Mucosa of stomach (tissue), 1 donor: ENCODE measurements at regions not wholly inside any gene's neighbourhood (a gene's known extent, or its start where the extent isn't known, plus 50 kb on each side); places are given as distances from the start of the nearest gene placed in this dataset.

ENCODE experiments used
- H3K27me3 ChIP-seq: one replicate; pipeline ENCODE4 v1.7.0; 2013; ENCODE audit warnings: mild to moderate bottlenecking, low read length; ENCODE audit not compliant: control insufficient read depth, insufficient read depth
- H3K36me3 ChIP-seq: one replicate; pipeline ENCODE4 v1.7.0; 2013; ENCODE audit warnings: low read length; ENCODE audit not compliant: control insufficient read depth, insufficient read depth
- H3K4me1 ChIP-seq: one replicate; pipeline ENCODE4 v1.7.0; 2013; ENCODE audit warnings: mild to moderate bottlenecking, low read length; ENCODE audit not compliant: control insufficient read depth, insufficient read depth
- H3K4me3 ChIP-seq: one replicate; pipeline ENCODE4 v1.7.0; 2013; ENCODE audit warnings: low read length
- H3K9ac ChIP-seq: one replicate; pipeline ENCODE4 v1.7.0; 2013; ENCODE audit warnings: mild to moderate bottlenecking, low read length, moderate library complexity
- H3K9me3 ChIP-seq: one replicate; pipeline ENCODE4 v1.7.0; 2013; ENCODE audit warnings: mild to moderate bottlenecking, low read length, moderate library complexity; ENCODE audit not compliant: control insufficient read depth
- donor health status: Pancreatic carcinoma.

DNA sequence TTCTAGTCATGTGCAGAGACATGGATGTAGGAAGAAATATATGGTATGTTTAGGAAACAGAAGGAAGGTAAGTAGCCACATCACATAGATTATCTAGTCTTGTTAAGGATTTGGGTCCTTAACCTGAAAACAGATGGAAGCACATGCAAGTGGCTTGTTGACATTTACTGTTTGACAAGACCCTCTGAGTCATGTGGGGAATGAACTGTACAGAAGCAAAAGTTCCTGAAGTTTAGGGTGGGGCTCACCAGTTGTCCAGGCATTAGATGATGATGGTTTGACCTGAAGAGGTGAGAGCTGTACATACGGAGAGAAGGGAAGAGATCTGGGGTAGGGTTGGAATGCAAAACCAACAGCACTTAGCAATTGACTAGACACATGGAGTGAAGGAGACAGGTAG lies 281.1 kb upstream of the GRIP1 start:
- no peaks in the 10 kb centered on the region for H3K36me3 ChIP-seq
- H3K4me3 ChIP-seq = no peak overlapping the region
- H3K27me3 ChIP-seq = no peaks in the 10 kb centered on the region
- H3K9ac ChIP-seq = no peak overlapping the region
- no peaks in the 10 kb centered on the region for H3K4me1 ChIP-seq
- no peaks in the 10 kb centered on the region for H3K9me3 ChIP-seq

DNA sequence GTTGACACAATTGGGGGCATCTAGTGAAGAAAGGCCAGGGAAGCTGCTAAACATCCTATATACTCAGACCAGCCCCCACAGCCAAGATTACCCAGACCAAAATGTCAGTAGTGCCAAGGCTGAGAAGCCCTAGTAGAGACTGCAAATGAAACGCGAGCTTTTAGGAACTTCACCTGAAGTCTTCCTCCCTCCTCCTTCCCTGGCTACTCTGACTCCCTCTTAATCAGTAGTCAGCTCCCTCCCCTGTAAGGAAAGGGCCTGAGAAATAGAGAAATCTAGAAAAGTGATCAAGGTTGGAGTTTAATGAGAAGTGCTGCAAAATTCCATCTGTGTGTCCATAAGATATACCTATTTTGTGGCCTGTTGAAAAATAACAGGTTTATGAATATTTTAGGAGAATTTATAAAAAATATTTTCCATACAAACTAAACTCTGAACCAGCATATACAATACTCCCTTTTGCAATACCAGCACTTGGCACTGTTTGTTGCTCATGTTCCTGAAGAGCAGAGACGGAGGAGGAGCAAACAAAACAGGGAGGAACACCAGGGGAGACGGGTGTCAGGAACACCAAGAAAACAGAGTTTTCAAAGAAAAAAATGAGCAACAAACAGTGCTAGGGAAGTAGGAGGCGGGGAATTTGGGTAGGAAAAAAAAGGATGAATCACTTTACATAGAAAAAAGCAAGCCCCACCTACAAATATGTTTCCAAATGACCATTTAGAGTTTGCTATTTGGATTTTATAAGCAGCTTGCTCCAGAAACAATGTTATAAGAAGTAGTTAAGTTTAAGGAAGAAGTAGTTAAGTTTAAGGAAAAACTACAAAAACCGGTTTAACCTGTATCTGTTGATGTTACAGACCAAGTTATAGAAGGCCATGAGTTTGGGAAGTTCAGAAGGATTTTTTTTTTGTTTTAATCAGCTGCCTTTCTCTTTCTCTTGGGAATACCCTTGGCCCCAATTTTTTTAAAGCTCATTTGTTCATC lies 282.1 kb upstream of the GRIP1 start:
- no peaks in the 10 kb centered on the region for H3K27me3 ChIP-seq
- H3K4me1 ChIP-seq = no peaks in the 10 kb centered on the region
- H3K4me3 ChIP-seq = no peak overlapping the region
- H3K9ac ChIP-seq = no peak overlapping the region
- no peaks in the 10 kb centered on the region for H3K9me3 ChIP-seq
- H3K36me3 ChIP-seq = no peaks in the 10 kb centered on the region

DNA sequence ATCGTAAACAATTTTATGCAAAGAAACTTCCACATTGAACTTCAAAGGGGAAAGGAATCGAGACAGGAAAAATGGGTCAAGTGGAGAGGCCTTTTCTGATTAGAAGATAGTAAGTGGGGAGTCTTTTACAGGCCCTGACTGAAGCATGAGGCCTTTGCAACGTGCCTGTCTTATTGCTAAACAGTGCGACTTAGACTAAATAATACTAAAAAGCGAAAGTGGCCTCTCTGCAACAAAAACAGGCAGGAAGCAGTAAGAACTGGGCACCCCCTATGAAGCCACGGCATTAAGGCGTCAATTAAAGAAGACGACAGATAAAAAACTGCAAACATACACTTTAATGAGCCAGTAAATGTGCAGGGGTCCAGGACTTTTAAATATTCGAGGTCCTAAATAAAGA lies 283.4 kb upstream of the GRIP1 start:
- Histone ChIP-seq H3K36me3 (no peaks in the 10 kb centered on the region), H3K9ac (no peak overlapping the region), H3K27me3 (no peaks in the 10 kb centered on the region), H3K4me3 (no peak overlapping the region), H3K4me1 (no peaks in the 10 kb centered on the region), H3K9me3 (no peaks in the 10 kb centered on the region)

DNA sequence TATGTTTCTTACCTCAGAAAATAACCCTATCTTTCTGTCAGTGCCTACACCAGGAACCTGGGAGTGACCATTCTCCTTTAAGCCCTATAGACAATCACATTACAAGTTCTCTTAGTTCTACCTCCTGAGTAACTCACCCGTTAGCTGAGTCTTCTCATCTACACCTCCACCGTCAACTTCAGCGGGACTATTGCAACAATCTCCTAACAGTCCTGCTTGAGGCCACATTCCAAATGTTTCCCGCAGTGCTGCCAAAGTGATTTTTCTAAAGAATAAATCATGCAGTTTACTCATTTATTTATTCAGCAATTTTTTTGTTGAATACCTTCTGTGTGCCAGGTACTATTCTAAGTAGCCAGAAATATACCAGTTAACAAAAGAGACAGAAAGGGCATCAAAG lies 285.0 kb upstream of the GRIP1 start:
- no peak overlapping the region for H3K4me3 ChIP-seq
- no peak overlapping the region for H3K9ac ChIP-seq
- no peaks in the 10 kb centered on the region for H3K36me3 ChIP-seq
- no peaks in the 10 kb centered on the region for H3K4me1 ChIP-seq
- no peaks in the 10 kb centered on the region for H3K27me3 ChIP-seq
- H3K9me3 ChIP-seq = no peaks in the 10 kb centered on the region

DNA sequence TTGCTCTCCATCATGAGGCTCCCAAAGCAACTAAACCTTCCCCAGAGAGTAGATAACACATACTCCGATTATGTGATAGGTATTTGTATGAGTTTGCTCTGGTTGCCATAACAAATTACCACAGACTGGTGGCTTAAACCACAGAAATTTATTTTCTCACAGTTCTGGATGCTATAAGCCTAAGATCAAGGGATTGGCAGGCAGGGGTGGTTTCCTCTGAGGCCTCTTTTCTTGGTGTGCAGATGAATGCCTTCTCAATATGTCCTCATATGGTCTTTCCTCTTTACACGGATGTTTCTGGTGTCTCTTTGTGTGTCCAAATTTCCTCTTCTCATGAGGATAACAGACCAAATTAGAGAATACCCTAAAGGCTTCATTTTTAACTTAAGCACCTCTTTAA lies 285.8 kb upstream of the GRIP1 start:
- H3K9ac ChIP-seq = no peak overlapping the region
- no peaks in the 10 kb centered on the region for H3K27me3 ChIP-seq
- H3K36me3 ChIP-seq = no peaks in the 10 kb centered on the region
- no peaks in the 10 kb centered on the region for H3K4me1 ChIP-seq
- no peak overlapping the region for H3K4me3 ChIP-seq
- no peaks in the 10 kb centered on the region for H3K9me3 ChIP-seq

DNA sequence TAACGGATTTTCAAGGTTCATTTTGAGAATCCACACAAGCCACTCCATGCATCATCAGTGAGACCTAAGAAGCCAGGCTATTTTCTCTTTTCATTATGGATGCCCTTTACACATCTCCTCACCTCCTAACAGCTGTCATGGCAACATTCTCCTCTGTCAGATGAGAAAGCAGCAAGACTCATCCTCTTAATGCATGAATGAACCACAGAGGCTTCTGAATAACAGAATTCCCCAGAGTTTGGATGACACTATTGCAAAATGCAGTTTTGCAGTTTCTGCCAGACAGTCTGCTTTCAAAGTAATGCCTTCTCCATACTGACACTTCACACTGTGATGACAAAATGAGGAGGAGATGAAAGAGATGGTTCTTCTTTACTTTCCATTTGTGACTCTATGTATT lies 286.7 kb upstream of the GRIP1 start:
- no peaks in the 10 kb centered on the region for H3K9me3 ChIP-seq
- H3K36me3 ChIP-seq = no peaks in the 10 kb centered on the region
- no peaks in the 10 kb centered on the region for H3K27me3 ChIP-seq
- no peaks in the 10 kb centered on the region for H3K4me1 ChIP-seq
- H3K9ac ChIP-seq = no peak overlapping the region
- no peak overlapping the region for H3K4me3 ChIP-seq

DNA sequence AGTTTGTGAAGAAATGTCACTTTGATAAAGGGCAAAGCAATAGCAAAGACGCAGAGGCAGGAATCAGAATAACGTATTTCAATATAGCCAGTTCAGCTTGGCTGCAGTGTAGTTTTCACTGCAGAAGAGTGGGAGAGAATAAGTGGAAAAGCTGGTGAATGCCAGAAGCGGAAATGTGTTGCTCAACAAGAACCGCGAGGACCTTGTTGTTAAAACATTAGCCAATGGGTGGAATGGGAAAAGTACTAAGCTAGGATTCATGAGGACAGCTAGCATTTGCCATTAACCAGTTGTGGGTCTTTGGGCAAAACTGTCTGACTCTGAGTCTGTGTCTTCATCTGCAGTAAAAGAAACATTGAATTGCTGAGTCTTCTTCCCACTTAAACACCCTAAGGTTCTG lies 292.9 kb upstream of the GRIP1 start:
- Histone ChIP-seq H3K4me1 (no peaks in the 10 kb centered on the region), H3K4me3 (no peak overlapping the region), H3K9me3 (no peaks in the 10 kb centered on the region), H3K36me3 (no peaks in the 10 kb centered on the region), H3K9ac (no peak overlapping the region), H3K27me3 (no peaks in the 10 kb centered on the region)

DNA sequence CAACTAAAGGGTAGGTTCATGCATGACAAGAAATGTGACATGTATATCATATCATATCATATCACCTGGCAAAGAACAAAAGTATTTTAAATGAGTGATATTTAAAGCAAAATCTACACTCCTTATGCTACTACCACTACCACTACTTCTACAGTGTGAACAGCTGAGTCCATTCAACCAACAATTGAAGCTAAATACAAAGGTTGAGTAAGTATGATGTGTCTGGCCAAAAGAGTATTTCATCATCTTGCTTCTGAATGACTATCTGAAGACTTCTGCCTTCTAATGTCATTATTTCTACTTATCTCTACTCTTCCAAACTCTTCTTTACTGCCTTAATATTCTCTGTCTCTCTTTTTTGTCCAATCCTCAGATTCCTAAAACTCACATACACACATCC lies 292.6 kb upstream of the CAND1 start:
- no peaks in the 10 kb centered on the region for H3K9me3 ChIP-seq
- no peak overlapping the region for H3K4me3 ChIP-seq
- no peak overlapping the region for H3K9ac ChIP-seq
- H3K27me3 ChIP-seq = no peaks in the 10 kb centered on the region
- H3K4me1 ChIP-seq = no peaks in the 10 kb centered on the region
- H3K36me3 ChIP-seq = no peaks in the 10 kb centered on the region

DNA sequence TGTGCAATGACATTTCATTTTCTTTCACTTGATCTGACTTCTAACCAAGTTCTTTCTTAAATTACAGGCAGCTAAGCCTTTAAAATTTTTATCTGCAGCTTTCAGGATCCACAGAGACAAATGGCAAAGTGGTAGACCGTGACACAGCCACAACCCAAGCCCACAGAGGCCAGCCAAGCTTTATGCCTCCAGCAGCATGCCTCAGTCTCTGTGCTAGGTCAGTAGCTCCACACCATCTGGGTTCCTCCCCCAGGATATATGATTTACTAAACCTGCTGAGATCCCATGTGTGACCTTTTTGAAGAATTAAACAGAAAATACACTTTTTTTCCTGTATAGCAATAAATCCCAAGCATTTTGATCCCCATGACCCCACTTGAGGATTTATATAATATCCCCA lies 290.4 kb upstream of the CAND1 start:
- no peaks in the 10 kb centered on the region for H3K9me3 ChIP-seq
- no peak overlapping the region for H3K4me3 ChIP-seq
- H3K27me3 ChIP-seq = no peaks in the 10 kb centered on the region
- H3K4me1 ChIP-seq = no peaks in the 10 kb centered on the region
- no peak overlapping the region for H3K9ac ChIP-seq
- H3K36me3 ChIP-seq = no peaks in the 10 kb centered on the region

DNA sequence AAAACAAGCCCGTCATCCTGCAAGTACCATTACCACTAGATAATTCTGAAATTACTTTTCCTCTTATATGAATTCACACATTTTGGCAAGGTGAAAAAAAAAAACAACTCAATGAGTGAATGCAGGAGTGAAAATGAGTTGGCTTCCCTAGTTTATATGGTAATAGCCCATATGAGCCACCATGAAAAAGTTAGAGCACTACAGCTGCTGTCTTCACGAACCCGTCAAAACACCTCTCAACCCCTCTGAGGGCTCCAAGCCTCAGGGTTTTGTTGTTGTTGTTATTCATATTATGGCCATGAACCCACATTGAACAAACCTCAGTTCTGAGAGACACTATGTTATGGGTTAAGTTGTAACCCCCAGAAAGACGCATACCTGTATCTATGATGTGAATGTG lies 289.9 kb upstream of the CAND1 start:
- H3K4me1 ChIP-seq = no peaks in the 10 kb centered on the region
- no peaks in the 10 kb centered on the region for H3K27me3 ChIP-seq
- no peak overlapping the region for H3K9ac ChIP-seq
- H3K9me3 ChIP-seq = no peaks in the 10 kb centered on the region
- H3K36me3 ChIP-seq = no peaks in the 10 kb centered on the region
- no peak overlapping the region for H3K4me3 ChIP-seq

DNA sequence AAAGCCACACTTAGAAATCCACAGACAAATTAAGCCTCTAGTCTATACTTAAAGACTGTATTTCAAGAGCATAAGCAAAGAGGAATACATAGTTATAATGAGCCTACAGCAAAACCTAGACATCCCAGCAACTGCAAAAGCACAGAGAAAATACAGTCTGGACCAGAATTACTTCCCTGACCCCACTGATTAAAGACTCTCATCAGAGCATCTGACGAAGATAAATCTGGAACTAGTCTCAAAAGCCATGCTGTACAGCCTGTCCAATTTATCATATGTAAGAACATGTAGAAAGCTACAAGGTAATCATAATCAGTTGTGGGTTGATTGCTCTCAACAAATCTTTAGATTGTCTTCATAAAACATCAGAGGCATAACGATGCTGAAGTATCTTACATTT lies 285.1 kb upstream of the CAND1 start:
- no peaks in the 10 kb centered on the region for H3K4me1 ChIP-seq
- H3K9ac ChIP-seq = no peak overlapping the region
- H3K9me3 ChIP-seq = no peaks in the 10 kb centered on the region
- no peak overlapping the region for H3K4me3 ChIP-seq
- no peaks in the 10 kb centered on the region for H3K36me3 ChIP-seq
- no peaks in the 10 kb centered on the region for H3K27me3 ChIP-seq

DNA sequence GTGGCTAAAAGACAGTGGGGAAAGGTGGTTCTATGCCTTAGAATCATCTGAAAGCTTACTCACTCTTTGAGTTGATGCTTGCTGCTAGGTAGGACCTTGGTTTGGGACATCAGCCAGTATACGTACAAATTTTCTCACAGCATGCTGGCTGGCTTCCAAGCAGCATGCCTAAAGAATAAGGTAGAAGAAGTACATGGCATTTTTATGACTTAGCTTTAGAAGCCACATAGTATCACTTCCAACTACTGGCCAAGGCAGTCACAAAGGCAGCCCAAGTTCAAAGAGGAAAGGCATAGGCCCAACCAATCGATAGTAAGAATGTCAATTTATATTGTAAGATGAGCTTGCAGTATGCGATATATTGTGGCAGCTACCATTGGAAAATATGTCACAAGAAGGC lies 284.2 kb upstream of the CAND1 start:
- H3K9me3 ChIP-seq = no peaks in the 10 kb centered on the region
- H3K4me3 ChIP-seq = no peak overlapping the region
- H3K9ac ChIP-seq = no peak overlapping the region
- H3K4me1 ChIP-seq = no peaks in the 10 kb centered on the region
- no peaks in the 10 kb centered on the region for H3K36me3 ChIP-seq
- no peaks in the 10 kb centered on the region for H3K27me3 ChIP-seq
